SU-DHL-6 (cell line): ENCODE measurements at regions not wholly inside any gene's neighbourhood (a gene's known extent, or its start where the extent isn't known, plus 50 kb on each side); places are given as distances from the start of the nearest gene placed in this dataset.

Source experiments
- H2AFZ ChIP-seq: fragments of 200-600 bp; sonication (generic); 2 replicates; pipeline ENCODE4 v1.6.1; 2014; ENCODE audit warnings: low read depth, mild to moderate bottlenecking, moderate library complexity, mixed read lengths, antibody characterized with exemption, low read length; ENCODE audit not compliant: severe bottlenecking
- H3F3A ChIP-seq: fragments of 200-600 bp; shearing (Covaris generic); 2 replicates; pipeline ENCODE4 v1.6.0; 2016; ENCODE audit warnings: antibody characterized with exemption, mild to moderate bottlenecking; ENCODE audit not compliant: insufficient read depth
- H3K27ac ChIP-seq: fragments of 200-600 bp; sonication (generic); 2 replicates; pipeline ENCODE4 v1.5.1; 2016; ENCODE audit warnings: low read depth, mild to moderate bottlenecking, low read length, moderate library complexity, mixed read lengths
- H3K27me3 ChIP-seq: fragments of 200-600 bp; sonication (generic), shearing (Covaris generic); 2 replicates; pipeline ENCODE4 v1.6.0; 2014; ENCODE audit warnings: mild to moderate bottlenecking, low read length
- H3K36me3 ChIP-seq: fragments of 200-600 bp; sonication (generic); 2 replicates; pipeline ENCODE4 v1.6.1; 2014; ENCODE audit warnings: mild to moderate bottlenecking, low read length, mixed read lengths
- H3K4me2 ChIP-seq: fragments of 300-600, 200-600 bp; shearing (Covaris generic), sonication (generic); 2 replicates; pipeline ENCODE4 v1.6.0; 2014; ENCODE audit warnings: low read length, low read depth, mild to moderate bottlenecking; ENCODE audit not compliant: poor library complexity, severe bottlenecking
- H3K4me3 ChIP-seq: fragments of 200-600 bp; sonication (generic); 2 replicates; pipeline ENCODE4 v1.5.1; 2014; ENCODE audit warnings: antibody characterized with exemption, low read length, mild to moderate bottlenecking, mixed read lengths; ENCODE audit not compliant: insufficient read depth, poor library complexity, severe bottlenecking
- H3K79me2 ChIP-seq: fragments of 200-600 bp; sonication (generic); 2 replicates; pipeline ENCODE4 v1.6.1; 2014; ENCODE audit warnings: mild to moderate bottlenecking, low read length, moderate library complexity; ENCODE audit not compliant: insufficient read depth
- H3K9ac ChIP-seq: fragments of 200-600 bp; sonication (generic); 2 replicates; pipeline ENCODE4 v1.7.0; 2014; ENCODE audit warnings: mild to moderate bottlenecking, low read length
- H3K9me2 ChIP-seq: fragments of 200-600 bp; sonication (generic); replicated peaks from 2 replicates; pipeline ENCODE4 v1.6.1; 2014; ENCODE audit warnings: low read length; ENCODE audit not compliant: insufficient read depth
- H3K9me3 ChIP-seq: fragments of 200-600 bp; sonication (generic); 2 replicates; pipeline ENCODE4 v1.6.1; 2014; ENCODE audit warnings: low read length, mixed read lengths; ENCODE audit not compliant: insufficient read depth
- H4K20me1 ChIP-seq: fragments of 200-600 bp; sonication (generic); 2 replicates; pipeline ENCODE4 v1.6.1; 2014; ENCODE audit warnings: low read depth, mild to moderate bottlenecking, antibody characterized with exemption, low read length, moderate library complexity, mixed read lengths
- CTCF ChIP-seq: fragments of 200-600 bp; sonication (generic); IDR thresholded peaks from one replicate; pipeline ENCODE4 v1.5.1; 2017; ENCODE audit warnings: antibody characterized with exemption, mild to moderate bottlenecking, low read length, moderate library complexity; ENCODE audit not compliant: insufficient read depth, poor library complexity, severe bottlenecking
- EZH2phosphoT487 ChIP-seq: fragments of 200-600 bp; sonication (generic), shearing (Covaris generic); conservative IDR thresholded peaks from 2 replicates; pipeline ENCODE4 v1.6.1; 2018; ENCODE audit warnings: mild to moderate bottlenecking, antibody characterized with exemption, low read length, moderate library complexity, mixed read lengths

GRCh38 chr5:54785729-54786591 is 199.4 kb downstream of the ESM1 start:
- Histone ChIP-seq H3K4me2 (no peak overlapping the region), H3K27ac (no peak overlapping the region), H3K9ac (no peak overlapping the region), H2AFZ (no peak overlapping the region), H3K79me2 (no peaks in the 10 kb centered on the region), H3K36me3 (no peaks in the 10 kb centered on the region), H3K9me3 (no peaks in the 10 kb centered on the region), H3K27me3 (no peaks in the 10 kb centered on the region), H3K4me3 (no peak overlapping the region), H3K9me2 (no peaks in the 10 kb centered on the region), H4K20me1 (no peaks in the 10 kb centered on the region), H3F3A (no peaks in the 10 kb centered on the region)
- no peak for TF ChIP-seq CTCF
- no peak for TF ChIP-seq EZH2phosphoT487

- H4K20me1 ChIP-seq: no peaks in the 10 kb centered on the region
- no peak overlapping the region for H3K9ac ChIP-seq
- H3K36me3 ChIP-seq: no peaks in the 10 kb centered on the region
- no peak overlapping the region for H2AFZ ChIP-seq
- no peak overlapping the region for H3K4me2 ChIP-seq
- no peak overlapping the region for H3K27ac ChIP-seq
- H3K79me2 ChIP-seq: no peaks in the 10 kb centered on the region
- H3K27me3 ChIP-seq: no peaks in the 10 kb centered on the region
- TF ChIP-seq EZH2phosphoT487: no peak
- TF ChIP-seq CTCF: no peak
- H3K9me3 ChIP-seq: no peaks in the 10 kb centered on the region
- no peaks in the 10 kb centered on the region for H3F3A ChIP-seq
- no peak overlapping the region for H3K4me3 ChIP-seq
- H3K9me2 ChIP-seq: no peaks in the 10 kb centered on the region
Measured at GRCh38 chr5:54778783-54779182, 206.6 kb downstream of the ESM1 start.

- H3K79me2 ChIP-seq: no peaks in the 10 kb centered on the region
- H4K20me1 ChIP-seq: no peaks in the 10 kb centered on the region
- H3K4me3 ChIP-seq: no peak overlapping the region
- H2AFZ ChIP-seq: no peak overlapping the region
- H3K9me2 ChIP-seq: no peaks in the 10 kb centered on the region
- H3K36me3 ChIP-seq: no peaks in the 10 kb centered on the region
- H3K9ac ChIP-seq: no peak overlapping the region
- TF ChIP-seq CTCF (no peak), EZH2phosphoT487 (no peak)
- H3K9me3 ChIP-seq: no peaks in the 10 kb centered on the region
- H3K27me3 ChIP-seq: no peaks in the 10 kb centered on the region
- no peak overlapping the region for H3K27ac ChIP-seq
- no peaks in the 10 kb centered on the region for H3F3A ChIP-seq
- no peak overlapping the region for H3K4me2 ChIP-seq
Measured at GRCh38 chr5:54775645-54776044, 209.7 kb downstream of the ESM1 start.
